ENCODE measurements at regions not wholly inside any gene's neighbourhood (a gene's known extent, or its start where the extent isn't known, plus 50 kb on each side); places are given as distances from the start of the nearest gene placed in this dataset.

DNA sequence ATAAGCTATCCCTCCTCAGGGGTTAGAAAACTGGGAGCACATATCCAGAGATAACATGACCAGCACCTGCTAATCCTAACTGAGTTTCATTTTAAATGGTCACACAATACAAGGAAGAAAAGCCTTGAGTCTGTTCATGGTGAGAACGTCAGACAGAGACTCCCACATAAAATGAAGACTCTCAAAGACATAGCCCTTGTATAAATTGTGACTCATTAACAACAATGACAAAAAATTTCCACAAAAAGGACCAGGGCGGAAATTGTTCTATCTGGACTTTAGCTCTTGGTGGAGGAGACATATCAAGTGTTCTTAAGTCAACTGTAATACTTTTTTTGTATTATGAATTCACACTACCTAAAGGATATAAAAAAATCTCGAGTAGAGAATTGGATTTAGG lies 313.7 kb upstream of the DCN start:
- Histone ChIP-seq H3K27ac (no peak overlapping the region), H3K36me3 (no peaks in the 10 kb centered on the region), H3K9me3 (no peaks in the 10 kb centered on the region), H3K4me3 (no peak overlapping the region), H3K4me1 (replicated peaks) (no peaks in the 10 kb centered on the region), H3K27me3 (replicated peaks; ENCODE audit: insufficient read depth) (no peaks in the 10 kb centered on the region)
- WGBS, result 82% methylated on average over 3 of the region's 3 CpGs
- intact Hi-C loops (cut with DNase I), result no loop called here
- DNase-seq (ENCODE audit: low spot score), result no peak
- TF ChIP-seq POLR2A (IDR thresholded peaks at IDR 0.05) (no peak), POLR2AphosphoS5 (IDR thresholded peaks at IDR 0.05) (no peak)
- TF ChIP-seq, protein P1, sequence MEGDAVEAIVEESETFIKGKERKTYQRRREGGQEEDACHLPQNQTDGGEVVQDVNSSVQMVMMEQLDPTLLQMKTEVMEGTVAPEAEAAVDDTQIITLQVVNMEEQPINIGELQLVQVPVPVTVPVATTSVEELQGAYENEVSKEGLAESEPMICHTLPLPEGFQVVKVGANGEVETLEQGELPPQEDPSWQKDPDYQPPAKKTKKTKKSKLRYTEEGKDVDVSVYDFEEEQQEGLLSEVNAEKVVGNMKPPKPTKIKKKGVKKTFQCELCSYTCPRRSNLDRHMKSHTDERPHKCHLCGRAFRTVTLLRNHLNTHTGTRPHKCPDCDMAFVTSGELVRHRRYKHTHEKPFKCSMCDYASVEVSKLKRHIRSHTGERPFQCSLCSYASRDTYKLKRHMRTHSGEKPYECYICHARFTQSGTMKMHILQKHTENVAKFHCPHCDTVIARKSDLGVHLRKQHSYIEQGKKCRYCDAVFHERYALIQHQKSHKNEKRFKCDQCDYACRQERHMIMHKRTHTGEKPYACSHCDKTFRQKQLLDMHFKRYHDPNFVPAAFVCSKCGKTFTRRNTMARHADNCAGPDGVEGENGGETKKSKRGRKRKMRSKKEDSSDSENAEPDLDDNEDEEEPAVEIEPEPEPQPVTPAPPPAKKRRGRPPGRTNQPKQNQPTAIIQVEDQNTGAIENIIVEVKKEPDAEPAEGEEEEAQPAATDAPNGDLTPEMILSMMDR (IDR thresholded peaks at IDR 0.05), result no peak

DNA sequence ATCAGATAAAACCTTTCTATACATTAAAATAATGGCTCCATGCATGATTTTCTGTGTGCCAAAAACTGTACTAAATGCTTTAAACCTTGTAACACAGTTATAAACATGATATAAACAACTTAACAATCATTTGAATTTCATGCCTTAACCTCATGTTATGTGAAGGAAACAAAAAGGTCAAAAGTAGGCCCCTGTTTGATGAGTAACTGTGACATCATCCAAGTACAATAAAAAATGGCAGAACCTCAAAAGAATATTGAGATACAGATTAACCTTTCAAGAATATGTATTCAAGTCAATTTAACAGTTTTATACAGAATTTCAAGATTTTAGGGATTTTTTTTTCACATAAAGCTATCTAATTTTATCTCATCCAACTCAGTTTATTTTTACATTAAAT lies 310.7 kb upstream of the DCN start:
- no peaks in the 10 kb centered on the region for H3K36me3 ChIP-seq
- H3K9me3 ChIP-seq, result no peaks in the 10 kb centered on the region
- H3K27ac ChIP-seq, result no peak overlapping the region
- DNase-seq (ENCODE audit: low spot score), result no peak
- no peaks in the 10 kb centered on the region for H3K27me3 ChIP-seq (replicated peaks; ENCODE audit: insufficient read depth)
- intact Hi-C loops (cut with DNase I), result no loop called here
- TF ChIP-seq POLR2AphosphoS5 (IDR thresholded peaks at IDR 0.05) (no peak), POLR2A (IDR thresholded peaks at IDR 0.05) (no peak)
- TF ChIP-seq, protein P1 (IDR thresholded peaks at IDR 0.05), result no peak
- H3K4me3 ChIP-seq, result no peak overlapping the region
- H3K4me1 ChIP-seq (replicated peaks), result no peaks in the 10 kb centered on the region

DNA sequence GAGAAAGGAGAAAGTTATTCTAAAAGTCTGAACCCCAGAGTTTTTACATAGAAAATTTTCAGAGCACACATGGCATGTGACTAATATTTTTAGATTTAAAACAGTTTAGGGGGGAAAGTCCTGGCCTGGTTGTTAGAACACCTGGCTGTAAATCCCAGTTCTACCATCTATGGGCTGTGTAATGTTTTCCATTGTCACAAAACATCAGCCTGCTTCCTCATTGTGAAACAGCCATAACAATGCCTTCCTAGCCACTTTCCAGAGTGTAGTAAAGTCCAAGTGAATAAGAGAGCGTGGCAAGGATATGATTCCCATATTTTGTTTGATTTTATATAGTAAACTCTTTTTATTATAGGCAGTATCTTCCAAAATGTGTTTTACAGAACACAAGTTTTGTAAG lies 310.0 kb upstream of the DCN start:
- DNase-seq (ENCODE audit: low spot score), result no peak
- no peak overlapping the region for H3K4me3 ChIP-seq
- H3K27ac ChIP-seq, result no peak overlapping the region
- intact Hi-C loops (cut with DNase I), result no loop called here
- no peaks in the 10 kb centered on the region for H3K36me3 ChIP-seq
- no peaks in the 10 kb centered on the region for H3K9me3 ChIP-seq
- TF ChIP-seq POLR2AphosphoS5 (IDR thresholded peaks at IDR 0.05) (no peak), POLR2A (IDR thresholded peaks at IDR 0.05) (no peak)
- TF ChIP-seq, protein P1 (IDR thresholded peaks at IDR 0.05), result no peak
- H3K4me1 ChIP-seq (replicated peaks), result no peaks in the 10 kb centered on the region
- 85% methylated on average over 1 of the region's 1 CpG for WGBS
- no peaks in the 10 kb centered on the region for H3K27me3 ChIP-seq (replicated peaks; ENCODE audit: insufficient read depth)

DNA sequence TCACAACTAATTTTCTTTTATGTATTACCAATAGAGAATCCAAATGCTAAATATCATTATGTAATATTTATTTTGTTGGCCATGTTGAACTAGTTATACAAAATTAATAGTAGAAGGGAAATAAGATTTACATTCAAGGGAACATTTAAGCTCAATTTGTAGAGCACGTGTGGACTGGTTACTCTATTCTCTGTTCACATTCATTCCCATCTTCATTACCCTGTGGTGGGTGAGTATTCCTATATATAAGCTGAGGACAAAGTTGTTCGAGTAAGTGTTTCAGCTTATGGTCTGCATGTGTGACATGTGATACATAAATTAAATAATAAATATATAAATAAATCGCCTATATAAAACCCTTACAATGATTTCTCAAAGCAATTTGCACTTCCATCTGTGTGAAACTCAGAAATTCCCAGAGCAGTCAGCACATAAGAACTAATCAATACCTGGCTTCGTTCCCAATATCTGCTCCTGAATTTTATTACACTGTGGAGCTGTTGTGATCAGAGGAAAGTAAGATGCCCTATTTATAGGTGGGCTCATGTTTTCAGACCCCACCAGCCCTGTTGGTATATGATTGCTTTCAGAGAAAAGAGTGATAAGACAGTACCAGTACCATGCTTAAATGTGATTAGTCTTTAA lies 308.2 kb upstream of the DCN start:
- H3K9me3 ChIP-seq, result no peaks in the 10 kb centered on the region
- intact Hi-C loops (cut with DNase I), result no loop called here
- no peaks in the 10 kb centered on the region for H3K36me3 ChIP-seq
- H3K4me3 ChIP-seq, result no peak overlapping the region
- TF ChIP-seq, protein P1 (IDR thresholded peaks at IDR 0.05), result no peak
- TF ChIP-seq POLR2A (IDR thresholded peaks at IDR 0.05), result no peak
- TF ChIP-seq POLR2AphosphoS5 (IDR thresholded peaks at IDR 0.05), result no peak
- no peak for DNase-seq (ENCODE audit: low spot score)
- H3K4me1 ChIP-seq (replicated peaks), result no peaks in the 10 kb centered on the region
- no peak overlapping the region for H3K27ac ChIP-seq
- 84% methylated on average over 4 of the region's 4 CpGs for WGBS
- H3K27me3 ChIP-seq (replicated peaks; ENCODE audit: insufficient read depth), result no peaks in the 10 kb centered on the region

DNA sequence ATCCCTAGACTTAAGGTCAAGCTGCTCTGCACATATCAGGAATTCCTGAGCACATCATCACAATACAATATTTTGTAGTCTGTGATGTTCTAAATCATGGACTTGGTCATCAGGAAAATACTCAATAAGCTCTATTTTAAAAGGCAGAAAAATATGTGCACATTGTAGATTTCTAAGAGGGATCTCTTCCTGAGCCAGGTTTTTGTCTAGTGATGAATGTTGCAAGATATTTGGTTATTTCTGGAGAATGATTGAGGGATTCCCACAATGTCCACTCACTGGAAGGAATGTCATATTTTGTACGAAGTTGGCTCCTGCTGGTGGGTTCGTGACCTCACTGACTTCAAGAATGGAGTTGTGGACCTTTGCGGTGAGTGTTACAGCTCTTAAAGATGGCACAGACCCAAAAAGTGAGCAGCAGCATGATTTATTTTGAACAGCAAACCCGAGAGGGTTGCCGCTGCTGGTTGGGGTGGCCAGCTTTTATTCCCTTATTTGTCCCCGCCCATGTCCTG lies 300.9 kb upstream of the DCN start:
- no peaks in the 10 kb centered on the region for H3K4me1 ChIP-seq (replicated peaks)
- WGBS, result 91% methylated on average over 6 of the region's 6 CpGs
- H3K9me3 ChIP-seq, result no peaks in the 10 kb centered on the region
- DNase-seq (ENCODE audit: low spot score), result no peak
- H3K4me3 ChIP-seq, result no peak overlapping the region
- intact Hi-C loops (cut with DNase I), result no loop called here
- H3K27ac ChIP-seq, result no peak overlapping the region
- TF ChIP-seq POLR2AphosphoS5 (IDR thresholded peaks at IDR 0.05) (no peak), POLR2A (IDR thresholded peaks at IDR 0.05) (no peak)
- TF ChIP-seq, protein P1 (IDR thresholded peaks at IDR 0.05), result no peak
- no peaks in the 10 kb centered on the region for H3K27me3 ChIP-seq (replicated peaks; ENCODE audit: insufficient read depth)
- no peaks in the 10 kb centered on the region for H3K36me3 ChIP-seq
